HEK293T (cell line): ENCODE measurements at regions not wholly inside any gene's neighbourhood (a gene's known extent, or its start where the extent isn't known, plus 50 kb on each side); places are given as distances from the start of the nearest gene placed in this dataset.

Source experiments
- CTCF ChIA-PET: fragments of 350-600 bp; formaldehyde crosslinking; extraction: SDS; loops from one replicate; lab custom pipeline; 2021; ENCODE audit warnings: antibody characterized with exemption, inconsistent platforms; lab: Yijun Ruan, JAX
- POLR2A ChIA-PET: fragments of 350-600 bp; formaldehyde crosslinking; extraction: SDS; loops from one replicate; lab custom pipeline; 2020; ENCODE audit warnings: antibody characterized with exemption, inconsistent platforms; lab: Yijun Ruan, JAX
- DNase-seq: peaks from one replicate; pipeline ENCODE4 v3.0.0; 2012; ENCODE audit warnings: mixed read lengths; ENCODE audit errors: extremely low spot score
- ARNT ChIP-seq: fragments of 450-650 bp; IDR thresholded peaks from 2 replicates; pipeline ENCODE4 v1.6.1; 2017; ENCODE audit warnings: mild to moderate bottlenecking
- BHLHE40 ChIP-seq: fragments of 450-650 bp; IDR thresholded peaks from 2 replicates; pipeline ENCODE4 v1.6.1; 2016; ENCODE audit warnings: mild to moderate bottlenecking, moderate library complexity, borderline replicate concordance
- CTBP1 ChIP-seq: fragments of 450-650 bp; IDR thresholded peaks from 2 replicates; pipeline ENCODE4 v1.6.1; 2016; ENCODE audit warnings: borderline replicate concordance
- ELF4 ChIP-seq: fragments of 450-650 bp; IDR thresholded peaks from 2 replicates; pipeline ENCODE4 v1.6.1; 2017; ENCODE audit warnings: antibody characterized with exemption
- FOXA1 ChIP-seq: fragments of 450-650 bp; IDR thresholded peaks from 2 replicates; pipeline ENCODE4 v1.6.1; 2016; ENCODE audit warnings: mild to moderate bottlenecking
- FOXK2 ChIP-seq: fragments of 450-650 bp; IDR thresholded peaks from 2 replicates; pipeline ENCODE4 v1.6.1; 2016; ENCODE audit warnings: mild to moderate bottlenecking
- FOXM1 ChIP-seq: fragments of 450-650 bp; IDR thresholded peaks from 2 replicates; pipeline ENCODE4 v1.6.1; 2017; ENCODE audit warnings: mild to moderate bottlenecking, borderline replicate concordance
- HDGF ChIP-seq: fragments of 450-650 bp; IDR thresholded peaks from 2 replicates; pipeline ENCODE4 v1.6.1; 2017; ENCODE audit warnings: antibody characterized with exemption, borderline replicate concordance
- L3MBTL2 ChIP-seq: fragments of 450-650 bp; conservative IDR thresholded peaks from 2 replicates; pipeline ENCODE4 v1.6.1; 2016; ENCODE audit warnings: mild to moderate bottlenecking
- LEF1 ChIP-seq: fragments of 450-650 bp; IDR thresholded peaks from 2 replicates; pipeline ENCODE4 v1.6.1; 2017; ENCODE audit warnings: mild to moderate bottlenecking, borderline replicate concordance
- NFRKB ChIP-seq: fragments of 450-650 bp; IDR thresholded peaks from 2 replicates; pipeline ENCODE4 v1.6.1; 2016; ENCODE audit warnings: mild to moderate bottlenecking, moderate library complexity
- PKNOX1 ChIP-seq: fragments of 450-650 bp; IDR thresholded peaks from 2 replicates; pipeline ENCODE4 v1.6.1; 2016
- SP1 ChIP-seq: fragments of 450-650 bp; IDR thresholded peaks from 2 replicates; pipeline ENCODE4 v1.6.1; 2017
- SUZ12 ChIP-seq: fragments of 450-650 bp; IDR thresholded peaks from 2 replicates; pipeline ENCODE4 v1.6.1; 2016; ENCODE audit warnings: mild to moderate bottlenecking
- TARDBP ChIP-seq: fragments of 450-650 bp; IDR thresholded peaks from 2 replicates; pipeline ENCODE4 v1.6.1; 2016
- ZNF384 ChIP-seq: fragments of 450-650 bp; IDR thresholded peaks from 2 replicates; pipeline ENCODE4 v1.6.1; 2016

GRCh38 chr5:36414869-36415282, 113.2 kb upstream of the RANBP3L start:
- peak; percentile 56 for DNase-seq
- ChIA-PET CTCF (interaction anchor here (0.6 to 1.9 kb wide), 15 partner anchors 9 to 1512 kb away, joined by 3 to 27 read pairs (median 4); no protein-coding TSS in a partner anchor), POLR2A (no interaction called here)
- TF ChIP-seq CTBP1 (no peak), FOXA1 (no peak), ARNT (no peak), ELF4 (no peak), ZNF384 (peak; percentile 99), PKNOX1 (peak; percentile 92), L3MBTL2 (no peak), LEF1 (no peak), FOXM1 (no peak)

DNA sequence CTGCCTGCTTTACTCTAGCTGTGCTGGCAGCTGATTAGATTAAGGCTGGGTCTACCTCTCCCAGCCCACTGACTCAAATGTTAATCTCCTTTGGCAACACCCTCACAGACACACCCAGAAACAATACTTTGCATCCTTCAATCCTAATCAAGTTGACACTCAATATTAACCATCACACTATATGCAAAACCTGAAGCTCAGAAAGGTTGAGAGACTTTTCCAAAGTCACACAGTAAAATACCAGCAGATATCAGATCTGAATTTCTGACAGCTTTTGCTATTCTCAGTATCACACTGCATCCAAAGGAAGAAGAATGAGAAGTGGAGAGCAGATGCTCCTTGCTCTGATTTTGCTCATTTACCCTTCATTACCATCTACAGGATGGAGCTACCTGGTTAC, 114.9 kb upstream of the RANBP3L start:
- ChIA-PET CTCF (interaction anchor here (1.5 to 2.1 kb wide), 2 partner anchors 14 to 275 kb away, joined by 3 to 5 read pairs; no protein-coding TSS in a partner anchor), POLR2A (no interaction called here)
- TF ChIP-seq ZNF384 (no peak), ELF4 (no peak), PKNOX1 (no peak), FOXK2 (no peak), SUZ12 (no peak), FOXM1 (no peak), LEF1 (no peak), FOXA1 (no peak)
- DNase-seq, result no peak

DNA sequence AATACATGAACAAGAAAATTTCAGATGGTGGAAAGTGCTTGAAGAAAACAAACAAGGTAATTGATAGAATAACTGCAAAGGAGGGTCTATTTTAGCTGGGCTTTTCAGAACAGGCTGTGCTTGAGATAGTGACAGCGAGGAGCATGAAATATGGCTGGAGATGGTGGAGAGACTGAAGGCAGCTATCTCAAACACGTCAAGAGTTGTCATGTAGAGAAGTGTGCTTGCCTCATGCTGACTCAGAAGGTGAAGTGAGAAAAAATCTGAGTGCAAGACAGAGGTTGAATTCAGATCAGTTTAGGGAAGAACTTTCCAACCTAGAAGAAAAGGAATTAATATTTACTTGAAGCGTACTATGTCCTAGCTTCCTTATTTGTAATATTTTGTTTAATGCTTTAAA, 115.5 kb upstream of the RANBP3L start:
- TF ChIP-seq CTBP1 (no peak), FOXK2 (no peak), ZNF384 (no peak), FOXM1 (no peak), ARNT (no peak), SUZ12 (no peak), ELF4 (no peak), LEF1 (no peak), SP1 (no peak), NFRKB (no peak), BHLHE40 (no peak), TARDBP (no peak), L3MBTL2 (no peak), PKNOX1 (no peak), FOXA1 (no peak), HDGF (no peak)
- POLR2A ChIA-PET, result interaction anchor here (1.2 kb wide), 1 partner anchor 273 kb away, joined by 4 read pairs; no protein-coding TSS in a partner anchor
- no peak for DNase-seq
- CTCF ChIA-PET, result interaction anchor here (2.1 kb wide), 1 partner anchor 275 kb away, joined by 5 read pairs; no protein-coding TSS in a partner anchor

DNA sequence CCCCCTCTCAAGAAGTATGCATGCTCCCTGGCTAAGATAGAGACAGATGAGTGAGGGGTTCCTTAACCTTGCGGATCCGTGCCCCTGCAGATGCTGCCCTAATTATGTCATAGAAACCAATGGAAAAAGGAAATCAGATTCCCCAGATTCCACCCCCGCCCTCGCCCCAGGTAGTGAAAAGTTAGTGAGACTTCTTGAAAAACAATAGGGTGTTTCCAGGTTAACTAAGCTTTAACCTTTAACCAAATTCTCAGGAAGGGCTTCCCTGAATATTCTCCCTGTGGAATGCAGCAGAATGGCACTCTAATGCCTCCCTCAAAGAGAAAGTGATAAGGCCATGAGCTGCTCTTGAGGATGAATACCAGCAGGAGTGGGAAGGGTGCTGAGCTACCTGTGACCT, 116.0 kb upstream of the RANBP3L start:
- no peak for DNase-seq
- ChIA-PET POLR2A (interaction anchor here (1.2 kb wide), 1 partner anchor 273 kb away, joined by 4 read pairs; no protein-coding TSS in a partner anchor), CTCF (interaction anchor here (0.6 to 2.1 kb wide), 3 partner anchors 274 to 468 kb away, joined by 3 to 5 read pairs (median 4); no protein-coding TSS in a partner anchor)
- TF ChIP-seq NFRKB (no peak), CTBP1 (no peak), LEF1 (no peak)

DNA sequence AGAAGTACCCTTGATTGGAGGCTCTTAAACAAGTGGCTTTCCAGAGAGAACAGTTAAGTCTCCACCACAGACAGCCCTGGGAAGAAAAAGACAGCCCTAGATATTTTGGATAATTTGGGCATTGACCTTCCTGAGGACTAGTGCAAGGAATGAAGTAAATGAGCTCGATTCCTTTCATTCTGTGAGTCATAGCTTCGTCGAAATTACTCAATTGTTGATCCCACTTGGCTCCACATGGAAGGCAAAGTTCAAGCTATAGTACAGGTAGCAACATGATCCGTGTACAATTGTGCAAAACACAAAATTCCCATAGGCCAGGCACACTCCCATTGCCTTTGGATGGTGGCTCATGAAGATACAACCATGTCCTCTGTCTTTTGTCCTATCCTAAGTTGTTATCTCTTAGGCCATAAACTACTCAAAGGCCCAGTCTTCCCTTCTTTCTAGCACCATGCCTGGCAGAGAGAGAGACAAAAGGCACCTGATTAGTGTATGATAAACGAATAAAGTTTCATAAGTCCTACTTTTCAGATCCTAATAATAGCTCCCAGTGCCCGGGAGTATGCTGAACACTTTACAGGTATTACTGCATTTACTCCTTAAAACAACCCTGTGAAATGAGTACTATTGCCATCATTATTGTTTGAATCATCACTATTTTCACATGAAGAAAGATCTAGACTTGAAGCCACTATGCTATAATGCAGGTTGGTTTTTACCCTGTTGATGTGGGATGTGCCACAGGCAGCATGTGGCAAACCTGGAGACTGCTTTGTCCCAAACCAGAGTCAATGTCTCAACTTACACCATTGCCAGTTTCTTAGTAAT, 116.7 kb upstream of the RANBP3L start:
- DNase-seq, result no peak
- ChIA-PET CTCF (interaction anchor here (0.6 to 2.1 kb wide), 3 partner anchors 274 to 467 kb away, joined by 3 to 5 read pairs (median 4); no protein-coding TSS in a partner anchor), POLR2A (interaction anchor here (1.2 kb wide), 1 partner anchor 272 kb away, joined by 4 read pairs; no protein-coding TSS in a partner anchor)
- no peak for TF ChIP-seq SP1
- no peak for TF ChIP-seq ARNT
- no peak for TF ChIP-seq L3MBTL2
- no peak for TF ChIP-seq SUZ12
- no peak for TF ChIP-seq ELF4
- no peak for TF ChIP-seq FOXA1
- TF ChIP-seq LEF1, result no peak
- no peak for TF ChIP-seq ZNF384
- no peak for TF ChIP-seq NFRKB

GRCh38 chr5:36421256-36421655, 119.6 kb upstream of the RANBP3L start:
- ChIA-PET CTCF (no interaction called here), POLR2A (interaction anchor here (1.7 kb wide), 1 partner anchor 269 kb away, joined by 7 read pairs; no protein-coding TSS in a partner anchor)
- TF ChIP-seq ARNT (no peak), TARDBP (no peak)
- no peak for DNase-seq
